ENCODE measurements at regions not wholly inside any gene's neighbourhood (a gene's known extent, or its start where the extent isn't known, plus 50 kb on each side); places are given as distances from the start of the nearest gene placed in this dataset.
"Not testable (repeated sequence)": the region's sequence is repeated elsewhere in the genome, so short reads cannot be mapped to it uniquely, and the experiment has no call there.

- no peak for DNase-seq (ENCODE audit: low read depth in 2 of 2)
Measured at GRCh38 chr7:113301983-113302382, 183.6 kb upstream of the SMIM30 start.

- no peak for DNase-seq (ENCODE audit: low read depth in 2 of 2)
Measured at GRCh38 chr7:113301141-113301540, 182.8 kb upstream of the SMIM30 start.

- DNase-seq (ENCODE audit: low read depth in 2 of 2), result no peak
Measured at GRCh38 chr7:113299748-113300147, 181.4 kb upstream of the SMIM30 start.

- DNase-seq (ENCODE audit: low read depth in 2 of 2), result no peak
Measured at GRCh38 chr7:113298501-113298900, 180.1 kb upstream of the SMIM30 start.

- no peak for DNase-seq (ENCODE audit: low read depth in 2 of 2)
Measured at GRCh38 chr7:113294750-113295149, 176.4 kb upstream of the SMIM30 start.

GRCh38 chr7:113292105-113292504 lies 173.8 kb upstream of the SMIM30 start:
- DNase-seq (ENCODE audit: low read depth in 2 of 2), result no peak

- no peak for DNase-seq (ENCODE audit: low read depth in 2 of 2)
Measured at GRCh38 chr7:113291058-113291457, 172.7 kb upstream of the SMIM30 start.

GRCh38 chr7:113289140-113289740 lies 170.9 kb upstream of the SMIM30 start:
- no peak for DNase-seq (ENCODE audit: low read depth in 2 of 2)

- DNase-seq (ENCODE audit: low read depth in 2 of 2), result no peak
Measured at GRCh38 chr7:113285411-113285810, 167.1 kb upstream of the SMIM30 start.

GRCh38 chr7:113283861-113284260 lies 165.5 kb upstream of the SMIM30 start:
- DNase-seq (ENCODE audit: low read depth in 2 of 2), result no peak

GRCh38 chr7:113282875-113283274 lies 164.5 kb upstream of the SMIM30 start:
- DNase-seq (ENCODE audit: low read depth in 2 of 2), result no peak

- no peak for DNase-seq (ENCODE audit: low read depth in 2 of 2)
Measured at GRCh38 chr7:113281223-113281622, 162.9 kb upstream of the SMIM30 start.

- no peak for DNase-seq (ENCODE audit: low read depth in 2 of 2)
Measured at GRCh38 chr7:113279256-113279655, 160.9 kb upstream of the SMIM30 start.

GRCh38 chr7:113270790-113271189 lies 152.4 kb upstream of the SMIM30 start:
- DNase-seq (ENCODE audit: low read depth in 2 of 2), result no peak

- DNase-seq (ENCODE audit: low read depth in 2 of 2), result not testable (repeated sequence)
Measured at GRCh38 chr7:113269592-113269991, 151.2 kb upstream of the SMIM30 start.

GRCh38 chr7:113268757-113269156 lies 150.4 kb upstream of the SMIM30 start:
- no peak for DNase-seq (ENCODE audit: low read depth in 2 of 2)

- DNase-seq (ENCODE audit: low read depth in 2 of 2), result no peak
Measured at GRCh38 chr7:113267885-113268284, 149.5 kb upstream of the SMIM30 start.

GRCh38 chr7:113267271-113267670 lies 148.9 kb upstream of the SMIM30 start:
- DNase-seq (ENCODE audit: low read depth in 2 of 2), result no peak

GRCh38 chr7:113263749-113264148 lies 145.4 kb upstream of the SMIM30 start:
- DNase-seq (ENCODE audit: low read depth in 2 of 2), result no peak

- not testable (repeated sequence) for DNase-seq (ENCODE audit: low read depth in 2 of 2)
Measured at GRCh38 chr7:113263215-113263742, 144.9 kb upstream of the SMIM30 start.

- DNase-seq (ENCODE audit: low read depth in 2 of 2), result no peak
Measured at GRCh38 chr7:113256883-113257531, 138.7 kb upstream of the SMIM30 start.

- no peak for DNase-seq (ENCODE audit: low read depth in 2 of 2)
Measured at GRCh38 chr7:113247198-113247597, 128.8 kb upstream of the SMIM30 start.

- no peak for DNase-seq (ENCODE audit: low read depth in 2 of 2)
Measured at GRCh38 chr7:113246738-113247137, 128.4 kb upstream of the SMIM30 start.

GRCh38 chr7:113232885-113233284 lies 114.5 kb upstream of the SMIM30 start:
- no peak for DNase-seq (ENCODE audit: low read depth in 2 of 2)
